Stimulated activated CD8-positive, alpha-beta memory T cell treated with anti-CD3 and anti-CD28 coated beads, Interleukin-7, amount 100 ng/mL, for 4 hours (primary cell): ENCODE measurements at regions not wholly inside any gene's neighbourhood (a gene's known extent, or its start where the extent isn't known, plus 50 kb on each side); places are given as distances from the start of the nearest gene placed in this dataset.
"Not testable (repeated sequence)": the region's sequence is repeated elsewhere in the genome, so short reads cannot be mapped to it uniquely, and the experiment has no call there.

Experiments
- DNase-seq, 2 donors: peaks; one replicate each; pipeline ENCODE4 v3.0.0-alpha.2; 2020; ENCODE audit warnings: low read depth in 2 of 2

- no peak for DNase-seq
Observed at GRCh38 chr11:119586181-119586580, 142.8 kb downstream of the NECTIN1 start.

- DNase-seq: no peak
Observed at GRCh38 chr11:119585043-119585781, 143.8 kb downstream of the NECTIN1 start.

- DNase-seq: no peak
Observed at GRCh38 chr11:119584193-119585042, 144.6 kb downstream of the NECTIN1 start.

GRCh38 chr11:119583585-119583984 lies 145.4 kb downstream of the NECTIN1 start:
- DNase-seq: no peak

GRCh38 chr11:119581396-119581795 lies 147.6 kb downstream of the NECTIN1 start:
- not testable (repeated sequence) for DNase-seq

- DNase-seq: no peak
Observed at GRCh38 chr11:119580751-119581150, 148.2 kb downstream of the NECTIN1 start.

- no peak for DNase-seq
Observed at GRCh38 chr11:119580081-119580480, 148.9 kb downstream of the NECTIN1 start.

- no peak for DNase-seq
Observed at GRCh38 chr11:119578521-119579191, 150.3 kb downstream of the NECTIN1 start.

- DNase-seq: no peak
Observed at GRCh38 chr11:119573858-119574257, 150.9 kb upstream of the THY1 start.

- no peak for DNase-seq
Observed at GRCh38 chr11:119572481-119573424, 149.8 kb upstream of the THY1 start.

- no peak for DNase-seq
Observed at GRCh38 chr11:119571311-119571710, 148.3 kb upstream of the THY1 start.

- no peak for DNase-seq
Observed at GRCh38 chr11:119567688-119568582, 145.0 kb upstream of the THY1 start.

GRCh38 chr11:119566319-119566718 lies 143.3 kb upstream of the THY1 start:
- DNase-seq: no peak

- not testable (repeated sequence) for DNase-seq
Observed at GRCh38 chr11:119565693-119566092, 142.7 kb upstream of the THY1 start.

- no peak for DNase-seq
Observed at GRCh38 chr11:119560961-119561360, 138.0 kb upstream of the THY1 start.

- DNase-seq: no peak
Observed at GRCh38 chr11:119560291-119560690, 137.3 kb upstream of the THY1 start.

GRCh38 chr11:119552106-119552485 lies 129.1 kb upstream of the THY1 start:
- DNase-seq: no peak

- no peak for DNase-seq
Observed at GRCh38 chr11:119551420-119552105, 128.6 kb upstream of the THY1 start.

- DNase-seq: no peak
Observed at GRCh38 chr11:119550053-119550752, 127.2 kb upstream of the THY1 start.
